GM12891 (cell line): ENCODE measurements at regions not wholly inside any gene's neighbourhood (a gene's known extent, or its start where the extent isn't known, plus 50 kb on each side); places are given as distances from the start of the nearest gene placed in this dataset.

Experiments used
- PAX5 ChIP-seq: IDR thresholded peaks from 2 replicates; pipeline ENCODE4 v1.6.1; 2011; ENCODE audit warnings: low read length, moderate library complexity, mild to moderate bottlenecking; ENCODE audit not compliant: insufficient read depth, severe bottlenecking
- POLR2A ChIP-seq: IDR thresholded peaks from 2 replicates; pipeline ENCODE4 v1.6.1; 2011; ENCODE audit warnings: low read depth, low read length, control low read depth
- POLR2AphosphoS5 ChIP-seq: IDR thresholded peaks from 2 replicates; pipeline ENCODE4 v1.6.1; 2011; ENCODE audit warnings: low read depth, low read length, control low read depth
- POU2F2 ChIP-seq: IDR thresholded peaks from 2 replicates; pipeline ENCODE4 v1.6.1; 2011; ENCODE audit warnings: low read depth, mild to moderate bottlenecking, control low read depth, low read length, moderate library complexity
- SPI1 ChIP-seq: IDR thresholded peaks from 2 replicates; pipeline ENCODE4 v1.6.1; 2011; ENCODE audit warnings: low read depth, low read length, control low read depth
- TAF1 ChIP-seq: IDR thresholded peaks from 2 replicates; pipeline ENCODE4 v1.6.1; 2011; ENCODE audit warnings: low read depth, low read length, control low read depth

- TF ChIP-seq POLR2AphosphoS5 (no peak), POLR2A (no peak), TAF1 (no peak), SPI1 (no peak), POU2F2 (no peak), PAX5 (no peak)
These were observed 462.8 kb upstream of the LRRC7 start for GRCh38 chr1:69104894-69105293.
